ENCODE measurements at regions not wholly inside any gene's neighbourhood (a gene's known extent, or its start where the extent isn't known, plus 50 kb on each side); places are given as distances from the start of the nearest gene placed in this dataset.
"Not testable (repeated sequence)": the region's sequence is repeated elsewhere in the genome, so short reads cannot be mapped to it uniquely, and the experiment has no call there.

- TF ChIP-seq HMGXB3 (CRISPR knock-in tag; IDR thresholded peaks at IDR 0.05; ENCODE audit: borderline replicate concordance) (no peak), ZFP36 (IDR thresholded peaks at IDR 0.05; ENCODE audit: borderline replicate concordance, low read depth, low read length, partially characterized antibody) (no peak)
Measured at GRCh38 chr11:123344790-123345357, 85.2 kb upstream of the GRAMD1B start (continued).

GRCh38 chr11:123344188-123344587, 85.9 kb upstream of the GRAMD1B start:
- H3K27me3 ChIP-seq (ENCODE audit: control insufficient read depth in 1 of 2, insufficient read depth in 2 of 2, low read length in 2 of 2); BruUV-seq (replicated peaks); H3K9me3 ChIP-seq (ENCODE audit: low read length); H3K9ac ChIP-seq (ENCODE audit: insufficient read depth, low read depth, low read length); H2AFZ ChIP-seq (ENCODE audit: low read length); DNase-seq (ENCODE audit: low spot score); CTCF ChIA-PET (ENCODE audit: low intra/inter-chr PET ratio, low total read pairs); H4K20me1 ChIP-seq (ENCODE audit: insufficient read depth, low read length); H3K4me3 ChIP-seq (replicated peaks in 1 of 3; ENCODE audit: insufficient read depth in 1 of 3, low read depth in 2 of 3, low read length in 3 of 3); POLR2A ChIA-PET; H3K4me1 ChIP-seq (ENCODE audit: insufficient read depth, low read length); H3K79me2 ChIP-seq (ENCODE audit: insufficient read depth, low read length); in situ Hi-C loops (cut with HindIII; ENCODE audit: extremely low pct_ligation_motif_present, low pct_unique_long_range_greater_than_20kb); ATAC-seq; FAIRE-seq; H3K27ac ChIP-seq (ENCODE audit: extremely low read length, insufficient read depth, low read length); H3K4me2 ChIP-seq (ENCODE audit: low read depth, low read length); intact Hi-C loops (cut with micrococcal nuclease; ENCODE audit: unreplicated experiment); H3K36me3 ChIP-seq (replicated peaks in 1 of 2; ENCODE audit: control insufficient read depth in 1 of 2, insufficient read depth in 2 of 2, low read length in 2 of 2): not testable (repeated sequence)
- WGBS (ENCODE audit: low lambda C conversion rate) = 19% methylated on average over 2 of the region's 2 CpGs

Measured in HepG2 (cell line).